DOHH2 (cell line): ENCODE measurements at regions not wholly inside any gene's neighbourhood (a gene's known extent, or its start where the extent isn't known, plus 50 kb on each side); places are given as distances from the start of the nearest gene placed in this dataset.
A peak's percentile ranks its signal among the peaks of the same experiment; 100 is the strongest.

Experiments
- H3F3A ChIP-seq: fragments of 200-600 bp; sonication (generic), shearing (Covaris generic); 2 replicates; pipeline ENCODE4 v1.6.0; 2016; ENCODE audit warnings: antibody characterized with exemption, mild to moderate bottlenecking; ENCODE audit not compliant: control insufficient read depth, insufficient read depth
- H3K27ac ChIP-seq: fragments of 200-600 bp; sonication (generic); 2 replicates; pipeline ENCODE4 v1.5.1; 2014; ENCODE audit warnings: low read depth, mild to moderate bottlenecking, low read length, moderate library complexity
- H3K27me3 ChIP-seq: fragments of 200-600 bp; sonication (generic); 2 replicates; pipeline ENCODE4 v1.6.1; 2014; ENCODE audit warnings: mild to moderate bottlenecking, low read length, mixed read lengths; ENCODE audit not compliant: control insufficient read depth
- H3K36me3 ChIP-seq: fragments of 200-600 bp; sonication (generic); 2 replicates; pipeline ENCODE4 v1.6.1; 2014; ENCODE audit warnings: mild to moderate bottlenecking, low read length, moderate library complexity, mixed read lengths; ENCODE audit not compliant: control insufficient read depth
- H3K4me1 ChIP-seq: fragments of 200-600 bp; sonication (generic); 2 replicates; pipeline ENCODE4 v1.6.1; 2014; ENCODE audit warnings: mild to moderate bottlenecking, low read length, mixed read lengths; ENCODE audit not compliant: control insufficient read depth
- H3K4me2 ChIP-seq: fragments of 200-600 bp; sonication (generic); 2 replicates; pipeline ENCODE4 v1.6.0; 2014; ENCODE audit warnings: mild to moderate bottlenecking, low read length, moderate library complexity
- H3K4me3 ChIP-seq: fragments of 200-600 bp; sonication (generic); 2 replicates; pipeline ENCODE4 v1.5.1; 2014; ENCODE audit warnings: mild to moderate bottlenecking, low read length, mixed read lengths
- H3K79me2 ChIP-seq: fragments of 200-600 bp; sonication (generic); 2 replicates; pipeline ENCODE4 v1.6.1; 2014; ENCODE audit warnings: mild to moderate bottlenecking, low read length, mixed read lengths; ENCODE audit not compliant: control insufficient read depth
- H3K9me2 ChIP-seq: fragments of 200-600 bp; sonication (generic); replicated peaks from 2 replicates; pipeline ENCODE4 v1.6.1; 2014; ENCODE audit warnings: mild to moderate bottlenecking, low read length, mixed read lengths; ENCODE audit not compliant: control insufficient read depth
- H3K9me3 ChIP-seq: fragments of 200-600 bp; sonication (generic); 2 replicates; pipeline ENCODE4 v1.6.1; 2014; ENCODE audit warnings: antibody characterized with exemption, low read length, mixed read lengths; ENCODE audit not compliant: control insufficient read depth, insufficient read depth
- H4K20me1 ChIP-seq: fragments of 200-600 bp; sonication (generic); 2 replicates; pipeline ENCODE4 v1.6.0; 2014; ENCODE audit warnings: low read depth, mild to moderate bottlenecking, antibody characterized with exemption, low read length, moderate library complexity; ENCODE audit not compliant: control insufficient read depth, insufficient read depth
- CTCF ChIP-seq: fragments of 200-600 bp; sonication (generic); IDR thresholded peaks from one replicate; pipeline ENCODE4 v1.5.1; 2014; ENCODE audit warnings: antibody characterized with exemption, mild to moderate bottlenecking, low read depth, low read length; ENCODE audit not compliant: poor library complexity, severe bottlenecking
- EZH2phosphoT487 ChIP-seq: fragments of 200-600 bp; sonication (generic); IDR thresholded peaks from 2 replicates; pipeline ENCODE4 v1.6.1; 2017; ENCODE audit warnings: borderline replicate concordance, mild to moderate bottlenecking, antibody characterized with exemption, low read length, moderate library complexity, mixed read lengths

- Histone ChIP-seq H4K20me1 (no peaks in the 10 kb centered on the region), H3K9me3 (no peaks in the 10 kb centered on the region), H3F3A (no peaks in the 10 kb centered on the region), H3K4me1 (no peaks in the 10 kb centered on the region), H3K79me2 (no peaks in the 10 kb centered on the region), H3K4me3 (no peak overlapping the region), H3K4me2 (no peak overlapping the region), H3K36me3 (no peaks in the 10 kb centered on the region), H3K27me3 (no peaks in the 10 kb centered on the region), H3K27ac (no peak overlapping the region), H3K9me2 (no peaks in the 10 kb centered on the region)
- TF ChIP-seq CTCF: no peak
Measured at GRCh38 chr20:11712639-11713160, 205.0 kb upstream of the BTBD3 start.

GRCh38 chr20:11714886-11715285, 202.8 kb upstream of the BTBD3 start:
- H3K4me3 ChIP-seq: no peak overlapping the region
- no peak overlapping the region for H3K4me2 ChIP-seq
- H3K27me3 ChIP-seq: no peaks in the 10 kb centered on the region
- no peaks in the 10 kb centered on the region for H3F3A ChIP-seq
- H3K9me3 ChIP-seq: no peaks in the 10 kb centered on the region
- H3K36me3 ChIP-seq: no peaks in the 10 kb centered on the region
- H3K4me1 ChIP-seq: no peaks in the 10 kb centered on the region
- H3K9me2 ChIP-seq: no peaks in the 10 kb centered on the region
- H3K27ac ChIP-seq: no peak overlapping the region
- no peaks in the 10 kb centered on the region for H4K20me1 ChIP-seq
- no peaks in the 10 kb centered on the region for H3K79me2 ChIP-seq
- TF ChIP-seq EZH2phosphoT487: no peak

- H4K20me1 ChIP-seq: no peaks in the 10 kb centered on the region
- no peak overlapping the region for H3K4me3 ChIP-seq
- H3K27me3 ChIP-seq: no peaks in the 10 kb centered on the region
- TF ChIP-seq CTCF (peak; percentile 27), EZH2phosphoT487 (no peak)
- H3K27ac ChIP-seq: no peak overlapping the region
- no peaks in the 10 kb centered on the region for H3K36me3 ChIP-seq
- H3K4me2 ChIP-seq: no peak overlapping the region
- H3K4me1 ChIP-seq: no peaks in the 10 kb centered on the region
- H3F3A ChIP-seq: no peaks in the 10 kb centered on the region
- H3K9me2 ChIP-seq: no peaks in the 10 kb centered on the region
- H3K79me2 ChIP-seq: no peaks in the 10 kb centered on the region
- H3K9me3 ChIP-seq: no peaks in the 10 kb centered on the region
Measured at GRCh38 chr20:11716239-11716944, 201.3 kb upstream of the BTBD3 start.

GRCh38 chr20:11716945-11717248, 200.8 kb upstream of the BTBD3 start:
- Histone ChIP-seq H3K27me3 (no peaks in the 10 kb centered on the region), H4K20me1 (no peaks in the 10 kb centered on the region), H3K36me3 (no peaks in the 10 kb centered on the region), H3K9me3 (no peaks in the 10 kb centered on the region), H3K79me2 (no peaks in the 10 kb centered on the region), H3K4me3 (no peak overlapping the region), H3K9me2 (no peaks in the 10 kb centered on the region), H3K27ac (no peak overlapping the region), H3K4me1 (no peaks in the 10 kb centered on the region), H3F3A (no peaks in the 10 kb centered on the region), H3K4me2 (no peak overlapping the region)
- TF ChIP-seq EZH2phosphoT487 (no peak), CTCF (no peak)
